ENCODE measurements at regions not wholly inside any gene's neighbourhood (a gene's known extent, or its start where the extent isn't known, plus 50 kb on each side); places are given as distances from the start of the nearest gene placed in this dataset.

GRCh38 chr1:177786176-177786745, 183.6 kb downstream of the SEC16B start:
- TF ChIP-seq MAX (IDR thresholded peaks at IDR 0.05) (no peak), MIXL1 (CRISPR knock-in tag; IDR thresholded peaks at IDR 0.05) (no peak), PBX3 (CRISPR knock-in tag; IDR thresholded peaks at IDR 0.05; ENCODE audit: borderline replicate concordance) (no peak), EP300 (IDR thresholded peaks at IDR 0.05; ENCODE audit: low read depth in 2 of 2, low read length in 2 of 2) (no peak), EP300 (CRISPR knock-in tag; IDR thresholded peaks at IDR 0.05; ENCODE audit: borderline replicate concordance) (no peak)

Measured in HepG2 (cell line).